ENCODE measurements at regions not wholly inside any gene's neighbourhood (a gene's known extent, or its start where the extent isn't known, plus 50 kb on each side); places are given as distances from the start of the nearest gene placed in this dataset.
"Not testable (repeated sequence)": the region's sequence is repeated elsewhere in the genome, so short reads cannot be mapped to it uniquely, and the experiment has no call there.

DNA sequence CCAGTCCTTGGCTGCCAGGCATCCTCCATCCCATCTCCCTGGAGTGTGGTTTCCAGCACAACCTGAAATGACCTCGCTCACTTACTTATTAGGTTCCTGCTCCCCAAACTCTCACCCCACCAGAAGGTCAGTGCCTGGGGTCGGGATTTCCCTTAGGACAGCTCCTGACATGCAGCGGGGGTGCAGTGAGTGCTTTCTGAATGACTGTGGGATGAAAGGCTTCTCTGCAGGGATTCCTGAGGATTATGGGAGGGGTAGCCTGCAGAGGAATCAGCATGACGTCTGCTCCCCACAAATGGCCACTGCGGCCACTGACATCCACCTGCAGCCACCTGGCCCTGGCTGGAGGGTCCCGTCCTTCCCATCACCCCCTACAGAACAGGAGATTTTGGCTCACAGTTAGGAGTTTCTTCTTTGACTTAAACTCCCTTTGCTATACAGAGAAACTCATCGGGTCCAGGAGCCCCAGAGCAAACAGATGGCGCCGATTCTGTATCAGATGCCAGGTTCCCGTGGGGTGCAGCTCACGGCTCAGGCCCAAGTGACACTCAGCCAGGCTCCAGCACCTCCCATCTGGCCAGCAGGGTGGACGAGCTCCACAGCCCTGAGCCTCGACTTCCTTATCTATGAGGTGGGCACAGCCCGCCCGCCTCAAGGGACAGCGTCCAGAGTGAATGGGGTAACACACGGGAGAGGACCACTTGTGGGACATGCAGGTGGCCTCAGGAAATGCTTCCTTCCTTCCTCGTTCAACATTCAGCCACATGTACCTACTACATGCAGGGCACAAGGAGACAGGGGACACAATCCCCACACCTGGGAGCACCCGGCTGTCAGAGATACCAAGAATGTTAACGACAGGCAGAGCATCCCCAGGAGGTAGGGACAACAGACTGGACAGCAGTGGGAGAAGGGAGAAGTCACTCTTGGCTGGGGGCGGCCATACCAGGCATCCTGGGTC lies 69.8 kb downstream of the RMI2 start:
- no peak for DNase-seq (ENCODE audit: low read depth in 2 of 2)

- no peak for DNase-seq (ENCODE audit: low read depth in 2 of 2)
Measured at GRCh38 chr16:11416228-11417001, 71.2 kb downstream of the RMI2 start.

GRCh38 chr16:11417487-11417886 lies 72.2 kb downstream of the RMI2 start:
- no peak for DNase-seq (ENCODE audit: low read depth in 2 of 2)

GRCh38 chr16:11418506-11418905 lies 73.2 kb downstream of the RMI2 start:
- DNase-seq (ENCODE audit: low read depth in 2 of 2) = no peak

DNA sequence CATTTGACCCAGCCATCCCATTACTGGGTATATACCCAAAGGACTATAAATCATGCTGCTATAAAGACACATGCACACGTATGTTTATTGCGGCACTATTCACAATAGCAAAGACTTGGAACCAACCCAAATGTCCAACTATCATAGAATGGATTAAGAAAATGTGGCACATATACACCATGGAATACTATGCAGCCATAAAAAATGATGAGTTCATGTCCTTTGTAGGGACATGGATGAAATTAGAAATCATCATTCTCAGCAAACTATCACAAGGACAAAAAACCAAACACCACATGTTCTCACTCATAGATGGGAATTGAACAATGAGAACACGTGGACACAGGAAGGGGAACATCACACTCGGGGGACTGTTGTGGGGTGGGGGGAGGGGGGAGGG lies 74.8 kb downstream of the RMI2 start:
- DNase-seq (ENCODE audit: low read depth in 2 of 2) = not testable (repeated sequence)

- no peak for DNase-seq (ENCODE audit: low read depth in 2 of 2)
Measured at GRCh38 chr16:11420895-11421294, 75.6 kb downstream of the RMI2 start.

GRCh38 chr16:11422381-11423314 lies 77.4 kb downstream of the RMI2 start:
- DNase-seq (ENCODE audit: low read depth in 2 of 2) = no peak

DNA sequence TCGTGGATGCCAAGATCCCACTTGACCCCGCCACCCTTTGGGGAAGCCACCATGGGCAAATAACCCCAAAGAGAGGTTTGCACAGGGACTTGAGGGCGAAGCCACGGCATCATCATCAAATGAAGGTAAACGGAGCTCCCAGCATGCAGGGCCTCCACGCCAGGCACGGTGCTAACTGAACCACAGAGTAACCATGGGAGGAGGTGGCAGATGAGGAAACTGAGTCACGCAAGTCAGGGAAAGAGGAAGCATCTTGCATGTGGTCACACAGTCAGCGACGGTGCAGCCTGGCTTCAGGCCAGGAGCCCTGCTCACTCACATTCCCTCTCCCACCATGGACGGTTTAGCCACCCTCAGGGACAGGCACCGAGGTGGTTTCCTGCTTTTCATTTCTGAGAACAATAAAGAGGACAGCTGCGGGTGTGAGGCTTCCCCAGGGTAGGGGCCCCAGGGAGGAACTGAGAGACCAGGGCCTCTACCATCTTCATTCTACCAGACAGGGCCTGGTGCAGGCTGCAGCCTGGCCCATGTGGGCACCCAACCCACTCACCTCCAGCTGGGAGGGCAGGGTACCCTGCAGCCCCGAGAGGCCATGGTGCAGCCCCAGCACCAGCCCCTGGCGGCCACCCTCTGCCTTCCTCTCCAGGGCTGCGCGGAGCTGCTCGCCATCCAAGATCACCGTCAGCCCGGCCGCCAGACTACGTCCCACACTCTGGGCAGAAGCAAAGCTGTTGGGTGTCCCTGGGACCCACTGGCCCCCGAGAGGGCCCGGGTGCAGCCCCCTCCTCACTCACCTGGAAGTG lies 78.3 kb downstream of the RMI2 start:
- DNase-seq (ENCODE audit: low read depth in 2 of 2) = no peak

DNA sequence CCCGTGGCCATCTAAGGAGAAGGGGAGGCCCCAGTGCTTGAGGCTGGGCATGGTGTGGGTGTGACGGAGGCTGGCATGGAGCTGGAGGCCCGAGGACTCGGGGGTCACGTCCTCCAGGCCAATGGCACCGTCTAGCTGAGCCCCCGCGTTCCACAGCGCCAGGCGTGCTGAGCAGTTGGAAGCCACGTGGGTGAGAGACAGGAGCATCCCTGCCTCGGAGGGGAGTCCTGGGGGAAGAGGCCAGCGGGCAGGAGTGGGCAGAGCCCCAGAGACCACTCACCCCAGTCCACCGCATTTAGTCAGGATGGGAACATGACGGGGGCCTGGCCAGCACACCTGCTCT lies 78.8 kb downstream of the RMI2 start:
- DNase-seq (ENCODE audit: low read depth in 2 of 2) = no peak

GRCh38 chr16:11425140-11425539 lies 79.9 kb downstream of the RMI2 start:
- DNase-seq (ENCODE audit: low read depth in 2 of 2) = no peak

DNA sequence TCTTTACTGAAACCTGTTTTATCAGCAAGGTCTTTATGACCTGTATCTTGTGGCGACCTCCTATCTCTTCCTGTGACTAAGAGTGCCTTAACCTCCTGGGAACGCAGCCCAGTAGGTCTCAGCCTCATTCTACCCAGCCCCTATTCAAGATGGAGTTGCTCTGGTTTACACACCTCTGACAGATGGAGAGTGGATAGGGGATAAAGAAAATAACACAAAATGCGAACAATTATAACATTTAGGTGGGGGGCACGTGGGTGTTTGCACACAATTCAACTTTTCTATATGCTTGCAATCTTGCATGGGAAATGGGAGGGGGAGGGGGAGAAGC lies 83.3 kb downstream of the RMI2 start:
- no peak for DNase-seq (ENCODE audit: low read depth in 2 of 2)

- DNase-seq (ENCODE audit: low read depth in 2 of 2) = no peak
Measured at GRCh38 chr16:11429123-11429522, 83.9 kb downstream of the RMI2 start.

DNA sequence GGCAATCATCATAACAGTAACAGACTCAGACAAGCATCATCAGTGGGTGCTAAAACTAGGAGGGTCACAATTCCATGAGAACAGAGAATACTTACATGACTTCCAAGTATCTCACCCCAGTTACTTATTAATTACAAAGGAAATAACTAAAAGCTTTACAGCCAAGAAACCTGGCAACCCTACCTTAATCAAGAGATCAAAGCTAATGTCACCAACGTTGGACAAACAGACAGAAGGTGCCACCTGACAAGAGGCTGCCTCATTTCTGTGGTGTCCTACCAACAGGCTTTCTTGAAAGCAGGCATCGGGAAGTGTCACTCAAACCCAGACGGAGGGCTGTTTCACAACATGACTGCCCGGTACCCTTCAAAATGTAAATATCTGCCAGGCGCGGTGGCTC lies 84.6 kb downstream of the RMI2 start:
- no peak for DNase-seq (ENCODE audit: low read depth in 2 of 2)

- DNase-seq (ENCODE audit: low read depth in 2 of 2) = no peak
Measured at GRCh38 chr16:11430601-11431317, 85.5 kb downstream of the RMI2 start.

- no peak for DNase-seq (ENCODE audit: low read depth in 2 of 2)
Measured at GRCh38 chr16:11431915-11432465, 86.7 kb downstream of the RMI2 start.

DNA sequence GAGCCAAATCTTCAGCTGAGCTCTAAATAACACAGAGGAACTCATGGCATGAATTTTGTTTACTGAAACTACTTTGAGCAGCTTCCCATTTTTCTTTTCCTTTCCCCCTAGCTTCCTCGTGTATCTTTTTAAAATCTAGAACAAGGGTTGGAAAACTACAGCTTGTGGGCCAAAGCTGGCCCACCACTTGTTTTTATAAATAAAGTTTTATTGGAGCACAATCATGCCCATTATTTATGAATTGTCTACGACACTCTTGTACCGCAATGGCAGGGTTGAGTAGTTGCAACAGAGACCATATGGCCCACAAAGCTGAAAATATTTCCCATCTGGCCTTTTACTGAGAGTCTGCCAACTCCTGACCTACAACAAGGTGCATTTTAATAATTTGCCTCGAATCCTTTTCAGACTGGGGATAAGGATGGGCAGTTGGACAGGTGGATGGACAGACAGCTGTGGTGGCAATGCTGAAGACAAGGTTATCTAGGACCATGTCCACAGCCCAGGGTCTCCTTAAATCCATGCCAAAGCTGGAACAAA lies 87.7 kb downstream of the RMI2 start:
- no peak for DNase-seq (ENCODE audit: low read depth in 2 of 2)

DNA sequence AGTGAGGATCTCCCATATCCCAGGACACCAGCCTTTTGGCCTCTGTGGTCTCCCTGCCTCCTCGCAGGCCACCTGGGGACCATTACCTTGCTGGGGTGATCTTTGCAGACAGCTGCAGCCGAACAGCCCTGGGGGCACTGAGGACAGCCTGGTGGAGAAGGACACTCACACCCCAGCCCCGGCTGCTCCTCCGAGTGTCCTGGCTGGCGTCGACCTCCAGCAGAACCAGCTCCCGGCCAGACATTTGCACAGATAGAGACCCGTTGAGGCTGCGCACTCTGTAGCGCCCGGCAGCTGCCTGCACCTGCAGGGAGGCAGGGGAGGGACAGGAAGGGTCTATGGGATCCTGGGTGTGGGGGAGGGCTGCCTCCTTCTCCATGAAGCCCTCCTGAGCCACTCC lies 90.3 kb downstream of the RMI2 start:
- no peak for DNase-seq (ENCODE audit: low read depth in 2 of 2)

GRCh38 chr16:11437069-11437468 lies 91.8 kb downstream of the RMI2 start:
- no peak for DNase-seq (ENCODE audit: low read depth in 2 of 2)

GRCh38 chr16:11439790-11440656 lies 94.8 kb downstream of the RMI2 start:
- no peak for DNase-seq (ENCODE audit: low read depth in 2 of 2)

Measured in activated CD4-positive, alpha-beta T cell treated with anti-CD3 and anti-CD28 coated beads for 24 hours (primary cell).